Astrocyte of the cerebellum (primary cell): ENCODE measurements at regions not wholly inside any gene's neighbourhood (a gene's known extent, or its start where the extent isn't known, plus 50 kb on each side); places are given as distances from the start of the nearest gene placed in this dataset.
"Not testable (repeated sequence)": the region's sequence is repeated elsewhere in the genome, so short reads cannot be mapped to it uniquely, and the experiment has no call there.

Experiments
- DNase-seq: peaks from one replicate; pipeline ENCODE4 v3.0.0-alpha.2; 2011; ENCODE audit warnings: low read depth
- H3K4me3 ChIP-seq: 2 replicates; pipeline ENCODE4 v1.5.1; 2011; ENCODE audit warnings: mild to moderate bottlenecking, low read depth, low read length, moderate library complexity
- in situ Hi-C: cut with HindIII; loops from 2 replicates; pipeline ENCODE4 v1.10.0; 2017; ENCODE audit warnings: low sequenced_read_pairs
- TF ChIP-seq, protein P1 (sequence below): IDR thresholded peaks from 2 replicates; pipeline ENCODE4 v1.5.1; 2012; ENCODE audit warnings: low read length, low read depth, moderate library complexity, mild to moderate bottlenecking; ENCODE audit errors: missing control alignments

DNA sequence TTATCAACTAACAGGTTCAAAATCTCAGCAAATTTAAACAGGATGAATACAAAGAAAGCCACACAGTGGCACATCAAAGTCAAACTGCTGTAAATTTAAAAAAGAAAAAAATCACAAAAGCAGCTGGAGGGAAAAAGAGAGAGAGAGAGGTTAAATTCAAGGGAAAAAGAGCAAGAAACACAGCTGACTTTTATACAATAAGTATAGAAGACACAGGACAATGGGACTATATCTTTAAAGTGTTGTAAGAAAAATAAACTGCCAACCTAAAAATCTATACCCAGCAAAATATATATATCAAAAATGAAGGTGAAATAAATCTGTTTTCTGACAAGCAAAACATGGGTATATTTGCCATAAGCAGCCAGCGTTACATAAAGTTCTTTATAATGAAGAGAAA, 261.5 kb downstream of the TLE1 start:
- H3K4me3 ChIP-seq = no peak overlapping the region
- TF ChIP-seq, protein P1, sequence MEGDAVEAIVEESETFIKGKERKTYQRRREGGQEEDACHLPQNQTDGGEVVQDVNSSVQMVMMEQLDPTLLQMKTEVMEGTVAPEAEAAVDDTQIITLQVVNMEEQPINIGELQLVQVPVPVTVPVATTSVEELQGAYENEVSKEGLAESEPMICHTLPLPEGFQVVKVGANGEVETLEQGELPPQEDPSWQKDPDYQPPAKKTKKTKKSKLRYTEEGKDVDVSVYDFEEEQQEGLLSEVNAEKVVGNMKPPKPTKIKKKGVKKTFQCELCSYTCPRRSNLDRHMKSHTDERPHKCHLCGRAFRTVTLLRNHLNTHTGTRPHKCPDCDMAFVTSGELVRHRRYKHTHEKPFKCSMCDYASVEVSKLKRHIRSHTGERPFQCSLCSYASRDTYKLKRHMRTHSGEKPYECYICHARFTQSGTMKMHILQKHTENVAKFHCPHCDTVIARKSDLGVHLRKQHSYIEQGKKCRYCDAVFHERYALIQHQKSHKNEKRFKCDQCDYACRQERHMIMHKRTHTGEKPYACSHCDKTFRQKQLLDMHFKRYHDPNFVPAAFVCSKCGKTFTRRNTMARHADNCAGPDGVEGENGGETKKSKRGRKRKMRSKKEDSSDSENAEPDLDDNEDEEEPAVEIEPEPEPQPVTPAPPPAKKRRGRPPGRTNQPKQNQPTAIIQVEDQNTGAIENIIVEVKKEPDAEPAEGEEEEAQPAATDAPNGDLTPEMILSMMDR = no peak
- DNase-seq = no peak
- in situ Hi-C loops = no loop called here

DNA sequence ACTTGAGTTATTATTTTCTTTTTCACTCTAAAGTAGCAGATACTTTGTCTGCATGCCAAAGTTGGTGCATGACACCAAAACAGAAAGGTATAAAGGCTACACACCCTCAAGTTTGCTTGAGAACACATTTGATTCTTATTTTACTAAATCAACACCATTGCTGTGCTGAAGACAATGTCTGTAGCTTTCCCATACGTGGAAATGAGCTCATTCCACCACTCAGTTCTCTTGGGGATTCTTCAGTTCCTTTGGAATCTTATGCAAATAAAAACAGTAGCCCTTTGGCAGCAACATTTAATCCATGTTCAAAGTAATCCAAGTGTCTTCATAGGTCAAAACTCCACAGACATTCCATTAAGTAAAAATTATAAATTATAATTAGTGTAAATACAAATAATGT, 264.9 kb downstream of the TLE1 start:
- TF ChIP-seq, protein P1 = no peak
- no peak overlapping the region for H3K4me3 ChIP-seq
- in situ Hi-C loops = no loop called here
- no peak for DNase-seq

DNA sequence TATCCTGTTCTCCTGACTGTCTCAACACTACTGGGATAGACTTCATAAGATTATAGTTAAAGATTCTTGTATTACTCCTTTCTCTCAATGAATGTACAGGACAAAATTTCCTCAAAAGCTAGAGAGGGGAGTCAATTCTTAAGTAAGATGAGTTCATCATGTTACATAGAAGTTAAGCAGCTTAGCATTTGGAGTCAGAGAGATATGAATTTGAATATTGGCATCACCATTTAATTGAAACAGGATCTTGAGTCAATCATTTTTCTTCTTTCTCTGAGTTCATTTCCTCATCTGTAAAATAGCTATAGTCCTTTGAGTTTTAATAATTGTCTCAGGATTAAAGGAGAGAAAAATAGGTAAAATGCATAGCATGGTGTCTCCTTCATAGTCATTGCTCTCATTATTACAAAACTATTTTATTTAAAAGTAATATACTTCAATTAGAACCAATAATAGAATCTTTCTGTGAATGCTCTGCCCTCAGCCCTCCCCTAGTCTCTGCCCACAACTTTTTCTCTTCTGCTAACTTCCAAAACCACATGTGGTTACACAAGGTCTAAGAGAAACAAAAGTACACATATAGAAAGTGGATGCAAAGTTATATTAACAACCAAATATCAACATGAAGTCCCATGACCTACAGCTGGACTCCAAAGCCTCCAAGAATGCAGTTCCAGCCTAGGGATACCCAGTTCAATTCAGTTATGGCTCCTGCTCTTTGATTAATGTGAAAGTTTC, 265.6 kb downstream of the TLE1 start:
- no peak for DNase-seq
- in situ Hi-C loops = no loop called here
- TF ChIP-seq, protein P1 = no peak
- no peak overlapping the region for H3K4me3 ChIP-seq

DNA sequence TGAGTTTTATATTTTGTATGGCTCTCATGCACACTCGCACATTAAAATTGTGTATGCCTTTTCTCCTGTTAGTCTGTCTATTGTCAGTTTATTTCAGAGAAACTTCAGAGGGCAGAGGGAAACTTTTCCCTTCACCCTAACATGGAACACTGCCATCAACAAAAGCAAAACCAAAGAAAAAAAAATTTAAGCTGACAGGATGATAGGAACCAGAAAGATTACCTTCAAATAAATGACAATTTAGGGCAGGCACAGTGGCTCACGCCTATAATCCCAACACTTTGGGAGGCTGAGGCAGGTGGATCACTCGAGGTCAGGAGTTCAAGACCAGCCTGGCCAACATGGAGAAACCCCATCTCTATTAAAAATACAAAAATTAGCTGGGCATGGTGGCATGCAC, 268.3 kb downstream of the TLE1 start:
- DNase-seq, H3K4me3 ChIP-seq, in situ Hi-C loops: not testable (repeated sequence)

DNA sequence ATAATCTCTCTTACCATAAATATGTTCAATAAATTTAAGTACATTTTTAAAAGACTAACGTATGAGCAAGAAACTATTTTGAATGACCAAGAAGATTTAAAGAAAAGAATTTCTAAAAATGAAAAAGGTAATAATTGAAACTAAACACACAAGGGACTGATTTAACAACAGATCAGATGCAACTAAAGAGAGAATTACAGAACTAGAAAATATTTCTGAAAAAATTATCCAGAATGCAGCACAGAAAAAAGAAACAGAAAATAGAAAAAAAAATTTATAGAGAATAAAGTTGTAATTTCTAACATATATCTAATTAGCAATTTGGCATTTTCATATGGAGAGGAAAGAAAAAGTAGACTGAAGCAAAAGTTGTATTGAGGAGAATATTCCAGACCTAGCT, 269.3 kb downstream of the TLE1 start:
- no peak overlapping the region for H3K4me3 ChIP-seq
- in situ Hi-C loops = no loop called here
- no peak for DNase-seq
- TF ChIP-seq, protein P1 = no peak

DNA sequence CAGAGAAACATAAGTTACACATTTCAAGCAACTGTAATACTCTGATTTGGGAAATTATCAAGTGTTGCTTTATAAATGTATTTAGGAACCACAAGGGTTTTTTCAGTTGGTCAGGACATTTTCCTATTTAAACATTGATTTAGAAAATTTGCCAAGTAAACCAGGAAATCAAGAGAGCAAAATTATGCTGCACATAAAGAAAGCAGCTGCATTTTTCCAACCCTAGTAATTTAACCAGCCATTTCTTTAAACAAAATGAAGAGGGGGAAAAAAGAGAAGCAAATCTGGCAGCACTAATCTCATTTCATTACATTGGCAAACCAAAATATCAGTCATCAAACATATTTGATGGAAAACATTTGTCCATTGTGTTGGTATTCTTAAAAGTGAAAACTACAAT, 271.4 kb downstream of the TLE1 start:
- in situ Hi-C loops = no loop called here
- no peak overlapping the region for H3K4me3 ChIP-seq
- DNase-seq = no peak
- TF ChIP-seq, protein P1 = no peak

DNA sequence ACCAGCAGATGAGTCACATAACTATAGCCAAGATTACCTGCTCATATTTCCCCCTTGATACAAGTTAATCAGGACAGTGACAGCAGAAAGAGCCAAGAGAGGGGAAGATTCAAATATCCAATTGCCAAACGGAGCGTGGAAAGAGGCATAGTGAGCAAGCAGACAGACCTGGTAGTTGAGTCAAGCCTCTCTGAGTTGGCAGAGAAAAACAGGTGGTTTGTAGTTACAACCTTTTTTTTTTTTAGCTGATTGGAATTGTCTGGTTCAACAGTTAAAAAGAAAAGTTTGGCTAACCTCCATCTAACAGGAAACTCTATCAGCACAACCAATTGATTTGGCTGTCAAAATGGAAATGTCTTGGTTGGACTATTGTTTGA, 272.1 kb downstream of the TLE1 start:
- no peak for DNase-seq
- no peak overlapping the region for H3K4me3 ChIP-seq
- in situ Hi-C loops = no loop called here
- TF ChIP-seq, protein P1 = no peak
